Activated T-helper 1 cell treated with Interleukin-2 at 50 U/mL for 16 hours (primary cell): ENCODE measurements at regions not wholly inside any gene's neighbourhood (a gene's known extent, or its start where the extent isn't known, plus 50 kb on each side); places are given as distances from the start of the nearest gene placed in this dataset.
"Not testable (repeated sequence)": the region's sequence is repeated elsewhere in the genome, so short reads cannot be mapped to it uniquely, and the experiment has no call there.

Source experiments
- DNase-seq: peaks from one replicate; pipeline ENCODE4 v3.0.0-alpha.2; 2020; ENCODE audit warnings: low read depth

DNA sequence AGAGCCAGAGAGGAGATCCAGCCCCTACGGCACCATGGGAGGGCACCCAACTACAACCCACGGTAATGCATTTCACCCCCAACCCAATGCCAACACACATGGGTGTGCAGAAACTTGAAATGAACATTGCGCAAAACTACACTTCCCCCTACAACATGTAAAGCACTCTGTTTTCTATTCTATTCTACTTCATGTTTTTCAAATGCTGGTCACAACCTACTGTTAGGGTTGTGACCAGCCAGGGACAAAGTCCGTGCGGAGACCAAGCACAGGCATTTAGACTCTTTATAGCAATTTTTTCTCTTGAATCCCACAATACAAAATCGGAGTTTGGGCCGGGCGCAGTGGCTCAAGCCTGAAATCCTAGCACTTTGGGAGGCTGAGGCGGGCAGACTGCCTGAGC is 90.6 kb downstream of the MRPL14 start:
- no peak for DNase-seq

DNA sequence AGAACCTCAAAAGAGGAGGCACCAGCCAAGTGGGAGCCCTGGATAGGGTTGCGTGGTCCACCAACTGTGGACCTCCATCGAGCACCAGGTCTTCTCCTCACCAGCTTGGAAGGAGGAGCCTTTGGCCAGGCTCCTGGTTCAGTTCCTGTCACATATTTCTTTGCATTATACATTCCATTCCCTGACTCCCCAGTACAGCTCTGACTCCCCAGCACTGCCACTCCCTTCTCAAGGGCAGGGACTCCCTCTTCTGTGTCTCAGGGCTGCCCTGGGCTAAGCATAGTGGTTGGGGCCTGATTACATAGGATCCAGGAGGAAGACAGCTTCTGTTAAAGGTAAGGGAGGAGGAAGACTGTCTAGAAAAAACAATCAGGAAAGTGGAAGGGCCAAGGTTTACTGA is 91.1 kb downstream of the MRPL14 start:
- DNase-seq, result no peak

GRCh38 chr6:44035621-44036020 is 91.6 kb downstream of the MRPL14 start:
- no peak for DNase-seq

- DNase-seq, result no peak
Observed at GRCh38 chr6:44034931-44035345, 92.3 kb downstream of the MRPL14 start.

DNA sequence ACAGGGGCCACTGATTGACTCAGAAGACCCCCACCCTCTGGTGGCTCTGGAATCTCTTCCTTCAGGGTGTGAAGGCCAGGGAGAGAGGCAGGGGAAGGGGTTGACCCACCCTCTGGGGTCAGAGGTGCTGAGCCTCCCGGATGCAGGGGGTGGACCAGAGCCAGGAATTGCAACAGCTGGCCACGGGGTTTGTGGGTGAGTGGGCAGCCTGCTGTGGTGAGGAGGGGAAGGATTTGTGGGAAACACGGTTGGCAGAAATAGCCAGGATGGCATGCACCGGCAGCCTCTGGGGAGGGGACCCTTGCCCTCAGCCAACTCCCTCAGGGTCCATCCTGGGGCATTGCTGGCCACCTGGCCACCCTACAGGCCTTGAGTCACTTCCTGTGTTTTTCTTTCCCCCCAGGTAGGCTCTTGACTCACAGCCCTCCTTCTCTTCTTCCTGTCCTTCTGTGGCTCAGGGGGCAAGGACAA is 92.8 kb downstream of the MRPL14 start:
- no peak for DNase-seq

DNA sequence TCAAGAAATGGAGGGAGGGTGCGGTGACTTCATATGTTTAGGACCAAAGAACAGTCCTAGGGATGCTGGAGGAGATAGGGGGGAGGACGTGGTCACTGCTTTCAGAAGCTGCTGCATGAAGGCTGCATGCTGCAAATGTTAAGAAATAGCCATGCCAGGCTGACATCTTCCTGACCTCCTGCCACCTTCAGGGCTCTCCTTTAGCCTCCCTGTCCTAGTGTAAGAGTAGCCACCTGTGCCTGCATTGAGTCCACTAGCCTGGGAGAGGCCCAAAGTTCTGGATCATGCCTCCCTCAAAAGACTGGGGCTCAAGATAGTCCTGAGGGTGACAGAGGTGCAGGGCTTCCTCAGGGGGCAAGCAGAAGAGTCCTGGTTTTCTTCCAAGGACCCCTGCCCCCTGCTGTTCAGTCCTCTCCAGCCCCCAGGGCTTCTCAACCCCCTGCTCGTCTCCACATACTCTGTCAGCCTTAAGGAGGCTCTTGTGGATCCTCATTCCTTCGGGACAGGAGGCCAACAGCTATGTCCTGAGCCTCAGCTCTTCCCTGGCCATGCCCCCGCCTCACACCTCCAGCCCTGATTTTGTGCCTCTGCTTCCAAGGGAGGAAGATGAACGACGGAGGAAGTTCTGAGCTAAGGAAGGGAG is 96.3 kb downstream of the MRPL14 start:
- no peak for DNase-seq

DNA sequence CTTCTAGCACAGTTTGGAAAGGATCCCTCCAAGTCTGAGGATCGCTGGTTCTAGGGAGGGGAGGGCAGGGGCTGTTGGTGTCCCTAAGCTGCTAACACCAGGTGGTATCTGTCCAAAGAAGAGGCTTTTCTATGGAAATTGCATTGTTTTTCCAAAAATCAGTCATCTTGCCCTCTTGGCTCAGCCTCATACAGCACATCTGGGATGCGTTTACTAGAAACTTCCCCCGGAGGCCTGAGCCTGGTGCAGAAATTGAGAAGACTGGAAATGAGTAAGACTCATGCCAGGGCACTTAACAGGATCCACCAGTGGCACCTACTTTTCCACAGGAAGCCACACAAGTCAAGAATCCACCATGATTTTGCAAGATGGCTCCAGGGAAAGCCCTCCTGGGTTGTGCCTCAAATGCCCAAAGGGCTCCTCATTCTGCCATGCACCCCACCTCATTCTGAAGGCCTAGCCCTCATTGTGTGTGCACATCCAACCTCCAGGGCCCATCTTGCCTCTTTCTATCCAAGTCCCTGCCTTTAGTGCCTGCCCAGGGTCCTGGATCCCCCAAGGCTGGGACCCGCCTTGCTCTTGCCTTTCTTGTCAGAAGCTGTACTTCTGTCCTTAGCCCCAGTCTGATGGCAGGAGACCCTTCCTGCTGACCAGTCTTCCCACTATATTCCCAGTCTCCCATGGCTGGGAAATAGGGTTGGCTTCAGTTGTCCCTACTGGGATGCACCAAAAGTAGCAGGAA is 97.6 kb downstream of the MRPL14 start:
- no peak for DNase-seq

DNA sequence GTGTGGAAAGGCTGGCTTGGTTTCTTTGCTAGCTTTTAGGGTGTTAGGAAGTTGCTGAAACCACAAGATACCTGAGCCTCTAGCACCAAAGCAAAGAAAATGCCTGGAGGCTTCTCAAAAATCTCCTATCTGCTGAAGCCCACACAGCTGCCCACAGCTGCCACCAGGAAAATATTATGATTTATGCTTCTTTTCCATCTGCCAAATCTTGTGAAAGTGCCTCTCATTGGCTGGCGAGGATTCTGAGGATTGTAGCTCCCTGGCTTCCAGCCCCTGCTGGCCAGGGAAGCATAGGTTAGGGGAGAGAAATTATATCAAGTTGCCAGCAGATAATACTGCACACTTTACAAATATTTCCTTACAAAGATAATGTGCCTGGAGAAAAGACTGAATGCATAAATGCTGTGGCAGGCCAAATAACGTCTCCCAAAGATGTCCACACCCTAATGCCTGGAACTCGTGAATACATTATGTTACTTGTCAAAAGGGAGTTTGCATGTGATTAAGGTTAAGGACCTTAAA is 98.4 kb downstream of the MRPL14 start:
- DNase-seq, result no peak

DNA sequence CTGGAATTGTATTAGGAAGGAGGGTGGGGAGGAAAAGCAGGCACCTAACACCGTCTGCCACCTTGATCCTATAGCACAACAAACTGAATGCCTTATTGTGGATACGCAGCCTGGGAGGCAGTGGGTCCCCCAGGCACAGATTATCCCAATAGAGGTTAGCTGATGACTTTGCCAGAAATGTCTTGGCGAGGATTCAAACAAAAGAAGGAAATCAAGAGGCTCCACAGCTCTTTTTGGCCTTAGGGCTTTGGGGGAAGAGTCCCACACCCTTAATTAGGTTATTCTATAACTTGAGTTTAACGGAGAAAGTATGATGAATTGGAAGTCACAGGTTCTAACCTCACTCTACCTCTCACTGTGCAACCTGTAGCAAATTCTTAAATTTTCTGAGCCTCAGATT is 102.0 kb downstream of the MRPL14 start:
- no peak for DNase-seq

- no peak for DNase-seq
Observed at GRCh38 chr6:44024574-44025219, 102.6 kb downstream of the MRPL14 start.

DNA sequence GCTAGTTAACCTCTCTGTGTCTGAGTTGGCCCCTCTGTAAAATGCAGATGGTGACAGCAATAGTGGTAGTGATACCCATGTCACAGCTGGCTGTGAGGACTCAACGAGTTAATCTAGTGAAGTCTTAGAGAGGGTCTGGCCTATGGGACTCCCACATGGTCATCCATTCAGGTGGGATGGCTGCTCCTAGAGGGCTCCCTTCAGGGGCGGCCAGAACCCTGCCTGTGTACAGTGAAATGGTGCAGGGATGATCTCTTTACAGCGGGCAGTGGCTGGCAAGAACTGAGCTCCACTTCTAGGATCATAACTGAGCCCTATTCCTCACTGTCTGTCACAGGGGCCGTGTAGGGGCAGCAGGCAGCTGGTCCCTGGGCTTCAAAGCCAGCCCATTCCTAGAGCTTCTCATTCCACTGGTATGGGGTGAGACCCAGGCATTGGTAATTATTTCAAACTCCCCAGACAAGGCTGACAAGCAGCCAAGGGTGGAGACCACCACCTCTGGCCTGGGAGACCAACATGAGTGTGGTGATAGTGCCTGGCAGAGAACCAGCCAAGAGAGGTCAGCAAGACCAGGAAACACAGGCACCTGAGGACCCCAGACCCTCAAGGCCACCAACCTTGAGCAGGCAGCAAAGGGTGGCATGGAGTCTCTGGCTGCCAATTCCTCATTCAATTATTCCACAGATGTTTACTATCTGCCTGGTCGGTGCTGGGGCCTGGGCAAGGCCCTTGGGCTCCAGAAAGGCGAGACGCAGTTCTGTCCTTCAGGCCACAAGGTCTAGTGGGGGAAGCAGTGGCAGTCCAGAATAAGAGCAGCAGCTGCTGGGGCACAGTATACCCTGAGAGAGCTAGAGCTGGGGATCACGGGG is 103.4 kb downstream of the MRPL14 start:
- no peak for DNase-seq

DNA sequence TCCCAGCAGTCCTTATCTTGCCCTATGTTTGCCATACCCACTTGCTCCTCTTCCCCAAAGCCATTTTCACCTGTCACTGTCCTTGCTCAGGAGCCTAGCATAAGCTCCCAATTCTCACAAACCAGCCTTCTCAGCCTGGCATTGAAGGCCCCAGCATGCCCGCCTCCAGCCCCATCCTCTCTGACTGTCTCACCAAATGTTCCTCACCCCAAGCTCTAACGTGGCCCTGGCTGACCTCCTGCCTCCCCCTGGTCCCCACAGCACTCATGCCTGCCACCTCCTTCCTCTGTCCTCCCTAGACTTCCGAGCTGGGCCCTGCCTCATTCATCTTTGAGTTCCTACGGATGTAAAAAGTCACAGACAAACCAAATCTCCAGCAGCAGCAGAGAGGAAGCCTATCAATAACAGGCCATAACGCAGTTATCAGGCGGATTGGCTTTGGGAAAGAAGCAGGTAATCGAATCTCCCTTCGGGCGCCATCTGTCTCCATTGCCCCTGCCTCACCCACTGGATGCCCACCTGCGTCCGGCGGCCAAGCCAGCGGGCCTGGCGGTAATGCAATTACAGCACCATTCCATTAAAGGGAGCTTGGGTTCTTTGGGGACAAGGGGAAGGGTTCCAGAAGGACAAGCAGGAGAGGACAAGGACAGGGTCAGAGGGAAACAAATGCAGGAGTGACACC is 104.4 kb downstream of the MRPL14 start:
- no peak for DNase-seq

DNA sequence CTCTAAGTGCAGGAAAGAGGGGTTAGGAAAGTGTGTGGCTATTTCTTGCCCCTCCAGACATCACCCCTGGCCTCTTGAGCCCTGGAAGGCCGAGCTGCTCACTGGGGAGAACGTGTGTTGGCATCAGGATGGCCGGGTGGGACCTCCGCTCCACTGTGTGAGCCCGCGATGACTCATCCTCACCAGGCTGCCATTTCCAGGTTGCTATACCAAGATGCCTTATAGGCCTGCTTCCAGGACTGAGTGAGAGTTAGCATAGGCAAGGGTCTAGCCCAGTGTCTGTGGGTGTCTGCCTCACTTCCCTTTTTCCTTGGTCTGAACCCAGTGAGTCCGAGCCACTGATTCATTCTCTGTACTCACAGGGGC is 105.0 kb downstream of the MRPL14 start:
- no peak for DNase-seq

- no peak for DNase-seq
Observed at GRCh38 chr6:44021589-44022295, 105.5 kb downstream of the MRPL14 start.

DNA sequence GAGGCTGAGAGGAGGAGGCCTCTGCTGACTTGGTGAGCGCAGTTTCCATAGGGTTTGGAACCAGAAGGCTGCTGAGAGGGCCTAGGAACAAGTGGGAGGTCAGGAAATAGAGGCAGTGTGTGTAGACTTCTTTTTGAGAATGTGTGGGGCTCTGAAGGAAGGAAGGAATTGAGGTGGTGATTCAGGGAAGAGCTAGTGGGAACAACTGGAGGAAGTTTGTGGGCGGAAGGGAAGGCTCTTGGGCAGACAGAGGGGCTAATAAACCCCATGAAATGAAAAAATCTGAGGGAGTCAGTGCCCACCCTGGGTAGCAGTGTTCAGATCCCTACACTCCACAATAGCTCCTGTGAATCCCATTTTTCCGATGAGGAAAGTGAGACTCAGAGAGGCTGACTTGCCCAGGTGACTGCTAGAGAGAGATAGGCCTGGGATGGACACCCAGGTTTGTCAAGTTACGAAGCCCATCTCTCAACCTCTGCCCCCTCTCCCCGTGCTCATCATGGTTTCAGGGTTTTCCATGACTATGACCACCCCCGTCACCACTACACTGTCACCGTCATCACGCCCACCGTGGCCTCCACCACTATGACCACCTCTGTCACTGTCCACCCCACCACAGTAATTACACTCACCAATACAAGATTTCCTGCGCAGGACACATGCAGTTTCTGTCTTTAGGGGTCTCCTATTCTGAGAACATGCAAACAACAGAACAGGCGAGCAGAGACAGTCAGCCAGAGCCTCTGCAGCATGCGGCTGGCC is 106.4 kb downstream of the MRPL14 start:
- no peak for DNase-seq

DNA sequence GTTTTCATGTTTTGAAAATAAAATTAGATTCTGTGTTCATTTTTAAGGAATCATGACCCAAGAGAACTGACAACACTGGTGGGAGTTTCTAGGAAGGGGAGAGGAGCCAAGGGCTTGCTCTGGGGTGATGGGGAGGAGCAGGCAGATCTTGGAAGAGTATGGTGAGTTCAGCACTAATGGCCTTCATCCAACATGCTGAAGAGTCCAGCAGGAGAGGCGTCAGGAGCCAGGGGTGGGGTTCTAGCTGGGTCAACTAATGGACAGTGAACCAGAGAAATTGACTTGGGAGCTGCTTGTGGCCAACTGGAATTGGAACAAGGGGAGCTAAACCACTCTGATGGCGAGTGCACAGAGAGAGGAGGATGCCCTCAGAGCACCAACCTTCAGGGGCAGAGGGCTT is 107.1 kb downstream of the MRPL14 start:
- no peak for DNase-seq

GRCh38 chr6:44017307-44017706 is 109.9 kb downstream of the MRPL14 start:
- not testable (repeated sequence) for DNase-seq

- no peak for DNase-seq
Observed at GRCh38 chr6:44016131-44016870, 111.0 kb downstream of the MRPL14 start.

- DNase-seq, result no peak
Observed at GRCh38 chr6:44012078-44012493, 115.2 kb downstream of the MRPL14 start.
